ENCODE measurements at regions not wholly inside any gene's neighbourhood (a gene's known extent, or its start where the extent isn't known, plus 50 kb on each side); places are given as distances from the start of the nearest gene placed in this dataset.

DNA sequence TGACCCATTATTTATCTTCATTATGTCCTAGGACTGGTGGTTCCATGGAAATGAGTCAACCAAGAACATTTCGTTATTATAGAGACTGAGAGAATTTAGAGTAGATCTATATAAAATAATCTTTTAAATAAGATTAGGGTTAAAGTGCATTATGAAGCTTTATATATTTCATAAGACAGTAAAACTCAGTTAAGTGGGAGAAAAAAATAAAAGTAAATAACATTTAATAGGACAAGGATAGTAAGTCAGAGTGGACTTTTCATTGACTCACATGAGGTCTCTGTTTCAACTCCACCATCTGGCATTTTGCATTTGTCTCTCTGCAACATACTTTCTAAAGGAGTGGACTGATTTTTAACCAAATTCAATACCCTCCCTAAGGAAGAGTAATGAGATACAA lies 125.3 kb upstream of the CCDC68 start (continued):
- TF ChIP-seq, protein P1, sequence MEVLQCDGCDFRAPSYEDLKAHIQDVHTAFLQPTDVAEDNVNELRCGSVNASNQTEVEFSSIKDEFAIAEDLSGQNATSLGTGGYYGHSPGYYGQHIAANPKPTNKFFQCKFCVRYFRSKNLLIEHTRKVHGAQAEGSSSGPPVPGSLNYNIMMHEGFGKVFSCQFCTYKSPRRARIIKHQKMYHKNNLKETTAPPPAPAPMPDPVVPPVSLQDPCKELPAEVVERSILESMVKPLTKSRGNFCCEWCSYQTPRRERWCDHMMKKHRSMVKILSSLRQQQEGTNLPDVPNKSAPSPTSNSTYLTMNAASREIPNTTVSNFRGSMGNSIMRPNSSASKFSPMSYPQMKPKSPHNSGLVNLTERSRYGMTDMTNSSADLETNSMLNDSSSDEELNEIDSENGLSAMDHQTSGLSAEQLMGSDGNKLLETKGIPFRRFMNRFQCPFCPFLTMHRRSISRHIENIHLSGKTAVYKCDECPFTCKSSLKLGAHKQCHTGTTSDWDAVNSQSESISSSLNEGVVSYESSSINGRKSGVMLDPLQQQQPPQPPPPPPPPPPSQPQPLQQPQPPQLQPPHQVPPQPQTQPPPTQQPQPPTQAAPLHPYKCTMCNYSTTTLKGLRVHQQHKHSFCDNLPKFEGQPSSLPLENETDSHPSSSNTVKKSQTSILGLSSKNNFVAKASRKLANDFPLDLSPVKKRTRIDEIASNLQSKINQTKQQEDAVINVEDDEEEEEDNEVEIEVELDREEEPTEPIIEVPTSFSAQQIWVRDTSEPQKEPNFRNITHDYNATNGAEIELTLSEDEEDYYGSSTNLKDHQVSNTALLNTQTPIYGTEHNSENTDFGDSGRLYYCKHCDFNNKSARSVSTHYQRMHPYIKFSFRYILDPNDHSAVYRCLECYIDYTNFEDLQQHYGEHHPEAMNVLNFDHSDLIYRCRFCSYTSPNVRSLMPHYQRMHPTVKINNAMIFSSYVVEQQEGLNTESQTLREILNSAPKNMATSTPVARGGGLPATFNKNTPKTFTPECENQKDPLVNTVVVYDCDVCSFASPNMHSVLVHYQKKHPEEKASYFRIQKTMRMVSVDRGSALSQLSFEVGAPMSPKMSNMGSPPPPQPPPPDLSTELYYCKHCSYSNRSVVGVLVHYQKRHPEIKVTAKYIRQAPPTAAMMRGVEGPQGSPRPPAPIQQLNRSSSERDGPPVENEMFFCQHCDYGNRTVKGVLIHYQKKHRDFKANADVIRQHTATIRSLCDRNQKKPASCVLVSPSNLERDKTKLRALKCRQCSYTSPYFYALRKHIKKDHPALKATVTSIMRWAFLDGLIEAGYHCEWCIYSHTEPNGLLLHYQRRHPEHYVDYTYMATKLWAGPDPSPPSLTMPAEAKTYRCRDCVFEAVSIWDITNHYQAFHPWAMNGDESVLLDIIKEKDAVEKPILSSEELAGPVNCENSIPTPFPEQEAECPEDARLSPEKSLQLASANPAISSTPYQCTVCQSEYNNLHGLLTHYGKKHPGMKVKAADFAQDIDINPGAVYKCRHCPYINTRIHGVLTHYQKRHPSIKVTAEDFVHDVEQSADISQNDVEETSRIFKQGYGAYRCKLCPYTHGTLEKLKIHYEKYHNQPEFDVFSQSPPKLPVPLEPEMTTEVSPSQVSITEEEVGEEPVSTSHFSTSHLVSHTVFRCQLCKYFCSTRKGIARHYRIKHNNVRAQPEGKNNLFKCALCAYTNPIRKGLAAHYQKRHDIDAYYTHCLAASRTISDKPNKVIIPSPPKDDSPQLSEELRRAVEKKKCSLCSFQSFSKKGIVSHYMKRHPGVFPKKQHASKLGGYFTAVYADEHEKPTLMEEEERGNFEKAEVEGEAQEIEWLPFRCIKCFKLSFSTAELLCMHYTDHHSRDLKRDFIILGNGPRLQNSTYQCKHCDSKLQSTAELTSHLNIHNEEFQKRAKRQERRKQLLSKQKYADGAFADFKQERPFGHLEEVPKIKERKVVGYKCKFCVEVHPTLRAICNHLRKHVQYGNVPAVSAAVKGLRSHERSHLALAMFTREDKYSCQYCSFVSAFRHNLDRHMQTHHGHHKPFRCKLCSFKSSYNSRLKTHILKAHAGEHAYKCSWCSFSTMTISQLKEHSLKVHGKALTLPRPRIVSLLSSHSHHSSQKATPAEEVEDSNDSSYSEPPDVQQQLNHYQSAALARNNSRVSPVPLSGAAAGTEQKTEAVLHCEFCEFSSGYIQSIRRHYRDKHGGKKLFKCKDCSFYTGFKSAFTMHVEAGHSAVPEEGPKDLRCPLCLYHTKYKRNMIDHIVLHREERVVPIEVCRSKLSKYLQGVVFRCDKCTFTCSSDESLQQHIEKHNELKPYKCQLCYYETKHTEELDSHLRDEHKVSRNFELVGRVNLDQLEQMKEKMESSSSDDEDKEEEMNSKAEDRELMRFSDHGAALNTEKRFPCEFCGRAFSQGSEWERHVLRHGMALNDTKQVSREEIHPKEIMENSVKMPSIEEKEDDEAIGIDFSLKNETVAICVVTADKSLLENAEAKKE (CRISPR knock-in tag; IDR thresholded peaks at IDR 0.05), result no peak

DNA sequence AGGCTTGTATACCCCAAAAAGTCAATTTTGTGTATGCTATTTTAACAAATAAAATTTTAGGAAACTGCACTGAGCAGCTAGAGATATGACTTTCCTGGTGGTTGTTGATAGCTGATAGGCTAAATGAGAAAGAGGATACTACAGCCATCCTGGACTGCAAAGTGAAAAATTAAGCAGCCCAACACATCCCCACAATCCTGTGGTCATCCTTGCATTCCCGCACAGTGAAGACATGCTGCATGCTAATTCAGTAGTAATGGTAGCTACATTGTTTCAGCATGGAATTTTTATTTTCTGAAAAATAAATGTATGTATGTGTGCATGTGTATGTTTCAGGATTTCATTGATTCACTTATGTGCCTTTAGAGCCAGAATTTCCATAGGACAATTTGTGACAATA lies 124.2 kb upstream of the CCDC68 start:
- Mint-ChIP-seq H3K4me1 (0 out of 3 replicates have a peak, but pooled peaks cover 2% of the 10 kb centered on the region), H3K36me3 (ENCODE audit: low read depth) (no peaks in the 10 kb centered on the region), H3K27me3 (ENCODE audit: insufficient read depth, low read depth, poor library complexity) (no peaks in the 10 kb centered on the region), H3K4me3 (no peak overlapping the region), H3K27ac (no peak overlapping the region), H3K9me3 (no peaks in the 10 kb centered on the region)
- Histone ChIP-seq H3K36me3 (ENCODE audit: insufficient read depth) (no peaks in the 10 kb centered on the region), H3K4me2 (no peak overlapping the region), H3K9me2 (ENCODE audit: insufficient read depth) (0 out of 2 replicates have a peak, but pooled peaks cover 3% of the 10 kb centered on the region), H3K4me3 (no peak overlapping the region), H2AFZ (no peak overlapping the region), H4K20me1 (replicated peaks; ENCODE audit: insufficient read depth) (no peaks in the 10 kb centered on the region), H3K27ac (ENCODE audit: low read depth) (no peak overlapping the region), H3K27me3 (ENCODE audit: insufficient read depth) (no peaks in the 10 kb centered on the region), H3K4me1 (ENCODE audit: insufficient read depth) (no peaks in the 10 kb centered on the region), H3F3A (replicated peaks; ENCODE audit: low read depth) (no peaks in the 10 kb centered on the region), H3K79me2 (replicated peaks; ENCODE audit: insufficient read depth) (no peaks in the 10 kb centered on the region)
- TF ChIP-seq, protein P2, sequence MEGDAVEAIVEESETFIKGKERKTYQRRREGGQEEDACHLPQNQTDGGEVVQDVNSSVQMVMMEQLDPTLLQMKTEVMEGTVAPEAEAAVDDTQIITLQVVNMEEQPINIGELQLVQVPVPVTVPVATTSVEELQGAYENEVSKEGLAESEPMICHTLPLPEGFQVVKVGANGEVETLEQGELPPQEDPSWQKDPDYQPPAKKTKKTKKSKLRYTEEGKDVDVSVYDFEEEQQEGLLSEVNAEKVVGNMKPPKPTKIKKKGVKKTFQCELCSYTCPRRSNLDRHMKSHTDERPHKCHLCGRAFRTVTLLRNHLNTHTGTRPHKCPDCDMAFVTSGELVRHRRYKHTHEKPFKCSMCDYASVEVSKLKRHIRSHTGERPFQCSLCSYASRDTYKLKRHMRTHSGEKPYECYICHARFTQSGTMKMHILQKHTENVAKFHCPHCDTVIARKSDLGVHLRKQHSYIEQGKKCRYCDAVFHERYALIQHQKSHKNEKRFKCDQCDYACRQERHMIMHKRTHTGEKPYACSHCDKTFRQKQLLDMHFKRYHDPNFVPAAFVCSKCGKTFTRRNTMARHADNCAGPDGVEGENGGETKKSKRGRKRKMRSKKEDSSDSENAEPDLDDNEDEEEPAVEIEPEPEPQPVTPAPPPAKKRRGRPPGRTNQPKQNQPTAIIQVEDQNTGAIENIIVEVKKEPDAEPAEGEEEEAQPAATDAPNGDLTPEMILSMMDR (conservative IDR thresholded peaks at IDR 0.05; ENCODE audit: low read depth in 2 of 2), result no peak
- TF ChIP-seq ZNF114 (CRISPR knock-in tag; IDR thresholded peaks at IDR 0.05), result no peak
- no peak for DNase-seq (ENCODE audit: low spot score)
- ATAC-seq, result no peak
